Epithelial cell of proximal tubule (primary cell): ENCODE measurements at regions not wholly inside any gene's neighbourhood (a gene's known extent, or its start where the extent isn't known, plus 50 kb on each side); places are given as distances from the start of the nearest gene placed in this dataset.
"Not testable (repeated sequence)": the region's sequence is repeated elsewhere in the genome, so short reads cannot be mapped to it uniquely, and the experiment has no call there.

Experiments used
- DNase-seq: peaks from one replicate; pipeline ENCODE4 v3.0.0-alpha.2; 2011; ENCODE audit warnings: low read depth
- H3K4me3 ChIP-seq: 2 replicates; pipeline ENCODE4 v1.5.1; 2011; ENCODE audit warnings: low read depth, mild to moderate bottlenecking, low read length
- TF ChIP-seq, protein P1 (sequence below): conservative IDR thresholded peaks from 2 replicates; pipeline ENCODE4 v1.5.1; 2012; ENCODE audit warnings: low read depth, mild to moderate bottlenecking, low read length

DNA sequence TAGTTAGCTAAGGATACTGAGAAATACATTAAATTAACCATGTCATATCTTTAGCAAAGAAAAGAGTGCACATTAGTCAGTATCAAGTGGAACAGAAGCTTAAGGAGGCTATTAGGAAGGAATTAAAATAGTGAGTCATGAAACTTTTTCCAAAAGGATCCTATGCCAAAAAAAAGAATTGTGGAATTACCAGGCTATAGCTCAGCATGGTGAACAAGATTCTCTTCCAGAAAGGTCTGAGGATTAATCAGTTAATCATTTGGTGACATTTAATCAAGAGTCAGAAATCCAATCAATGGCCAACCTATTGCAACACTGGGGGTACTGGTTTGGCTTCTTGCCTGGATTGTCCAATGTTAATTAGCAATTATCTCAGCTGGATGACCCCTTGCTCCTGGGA is 244.5 kb upstream of the NMUR2 start:
- H3K4me3 ChIP-seq: no peak overlapping the region
- TF ChIP-seq, protein P1, sequence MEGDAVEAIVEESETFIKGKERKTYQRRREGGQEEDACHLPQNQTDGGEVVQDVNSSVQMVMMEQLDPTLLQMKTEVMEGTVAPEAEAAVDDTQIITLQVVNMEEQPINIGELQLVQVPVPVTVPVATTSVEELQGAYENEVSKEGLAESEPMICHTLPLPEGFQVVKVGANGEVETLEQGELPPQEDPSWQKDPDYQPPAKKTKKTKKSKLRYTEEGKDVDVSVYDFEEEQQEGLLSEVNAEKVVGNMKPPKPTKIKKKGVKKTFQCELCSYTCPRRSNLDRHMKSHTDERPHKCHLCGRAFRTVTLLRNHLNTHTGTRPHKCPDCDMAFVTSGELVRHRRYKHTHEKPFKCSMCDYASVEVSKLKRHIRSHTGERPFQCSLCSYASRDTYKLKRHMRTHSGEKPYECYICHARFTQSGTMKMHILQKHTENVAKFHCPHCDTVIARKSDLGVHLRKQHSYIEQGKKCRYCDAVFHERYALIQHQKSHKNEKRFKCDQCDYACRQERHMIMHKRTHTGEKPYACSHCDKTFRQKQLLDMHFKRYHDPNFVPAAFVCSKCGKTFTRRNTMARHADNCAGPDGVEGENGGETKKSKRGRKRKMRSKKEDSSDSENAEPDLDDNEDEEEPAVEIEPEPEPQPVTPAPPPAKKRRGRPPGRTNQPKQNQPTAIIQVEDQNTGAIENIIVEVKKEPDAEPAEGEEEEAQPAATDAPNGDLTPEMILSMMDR: no peak
- DNase-seq: no peak

DNA sequence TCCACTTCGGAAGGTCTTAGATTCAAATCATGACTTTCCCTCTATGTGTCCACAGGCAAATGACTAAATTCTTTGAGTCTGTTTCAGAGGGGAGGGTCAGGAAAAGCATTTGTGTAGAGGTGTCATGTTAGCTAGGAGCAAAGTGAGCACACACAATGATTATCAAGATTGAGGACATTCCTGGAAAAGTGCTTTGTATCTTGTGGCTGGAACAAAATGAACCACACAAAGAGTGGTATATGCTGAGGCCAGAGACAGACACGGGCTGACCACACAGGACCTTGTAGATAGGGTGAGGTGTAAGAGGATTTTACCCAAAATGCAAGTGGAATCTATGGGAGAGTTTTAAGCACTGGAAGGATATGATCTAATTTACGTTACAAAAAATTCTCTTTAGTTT is 245.3 kb upstream of the NMUR2 start:
- no peak overlapping the region for H3K4me3 ChIP-seq
- no peak for DNase-seq
- TF ChIP-seq, protein P1: no peak

DNA sequence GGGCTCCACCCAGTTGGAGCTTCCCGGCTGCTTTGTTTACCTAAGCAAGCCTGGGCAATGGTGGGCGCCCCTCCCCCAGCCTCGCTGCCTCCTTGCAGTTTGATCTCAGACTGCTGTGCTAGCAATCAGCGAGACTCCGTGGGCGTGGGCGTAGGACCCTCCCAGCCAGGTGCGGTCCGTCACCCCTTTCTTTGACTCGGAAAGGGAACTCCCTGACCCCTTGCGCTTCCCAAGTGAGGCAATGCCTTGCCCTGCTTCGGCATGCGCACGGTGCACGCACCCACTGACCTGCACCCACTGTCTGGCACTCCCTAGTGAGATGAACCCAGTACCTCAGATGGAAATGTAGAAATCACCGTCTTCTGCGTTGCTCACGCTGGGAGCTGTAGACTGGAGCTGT is 254.4 kb upstream of the NMUR2 start:
- not testable (repeated sequence) for H3K4me3 ChIP-seq

DNA sequence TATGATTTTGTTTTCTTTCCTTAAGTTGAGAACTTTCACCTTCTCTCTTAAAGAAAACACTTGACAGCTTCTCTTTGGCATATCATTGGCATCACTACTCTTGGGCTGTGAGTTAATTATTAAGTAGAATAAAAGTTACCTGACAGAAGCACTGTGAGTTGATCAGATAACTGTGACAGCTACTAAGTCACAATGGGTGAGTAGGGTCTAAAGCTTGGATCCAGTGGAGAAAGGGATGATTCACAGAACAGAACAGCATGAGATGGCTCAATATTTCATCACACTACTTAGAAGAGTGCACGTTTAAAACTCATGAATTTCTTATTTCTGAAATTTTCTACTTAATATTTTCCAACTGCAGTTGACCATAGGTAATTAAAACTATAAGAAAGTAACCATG is 268.5 kb upstream of the NMUR2 start:
- TF ChIP-seq, protein P1: no peak
- DNase-seq: peak; percentile 51
- no peak overlapping the region for H3K4me3 ChIP-seq

More for the DNA sequence above, 254.4 kb upstream of the NMUR2 start:
- not testable (repeated sequence) for DNase-seq

DNA sequence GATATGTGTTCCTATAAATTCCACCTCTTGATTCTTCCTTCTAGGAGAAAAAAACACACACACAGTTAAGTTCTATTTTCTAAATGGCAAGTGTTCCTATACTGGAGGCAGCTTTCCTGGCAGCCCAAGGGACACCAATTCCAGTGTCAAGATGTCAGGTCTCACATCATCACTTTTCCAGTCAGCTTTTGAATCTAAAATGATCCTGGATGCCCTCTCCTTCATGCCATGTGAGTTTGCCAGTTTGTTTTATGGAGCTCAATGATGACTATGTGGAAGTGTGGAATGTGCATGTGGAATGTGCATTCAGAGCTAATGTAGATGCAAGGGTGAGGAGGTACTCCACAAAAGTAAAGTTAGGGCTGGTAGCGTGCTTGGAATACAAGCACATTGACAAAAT is 269.3 kb upstream of the NMUR2 start:
- TF ChIP-seq, protein P1: no peak
- H3K4me3 ChIP-seq: no peak overlapping the region
- no peak for DNase-seq

DNA sequence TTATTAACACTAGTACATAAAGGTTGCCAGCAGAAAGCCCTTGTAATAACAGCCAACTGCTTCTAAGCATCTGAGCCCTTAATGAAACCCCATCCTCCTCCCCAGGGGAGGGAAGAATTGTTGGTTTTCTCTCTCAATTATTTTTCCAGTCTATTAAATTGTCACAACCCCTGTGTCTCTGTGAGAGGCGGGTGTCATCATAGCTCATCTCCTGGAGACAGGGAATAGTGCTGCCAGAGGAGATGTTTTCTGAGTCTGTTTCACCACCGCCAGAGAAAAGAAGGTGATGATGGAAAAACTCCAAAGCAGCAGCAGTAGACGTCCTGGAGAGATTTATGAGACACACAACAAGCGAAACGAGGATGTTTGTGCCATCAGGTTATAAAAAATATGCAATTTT is 271.1 kb upstream of the NMUR2 start:
- TF ChIP-seq, protein P1: no peak
- DNase-seq: no peak
- H3K4me3 ChIP-seq: no peak overlapping the region

DNA sequence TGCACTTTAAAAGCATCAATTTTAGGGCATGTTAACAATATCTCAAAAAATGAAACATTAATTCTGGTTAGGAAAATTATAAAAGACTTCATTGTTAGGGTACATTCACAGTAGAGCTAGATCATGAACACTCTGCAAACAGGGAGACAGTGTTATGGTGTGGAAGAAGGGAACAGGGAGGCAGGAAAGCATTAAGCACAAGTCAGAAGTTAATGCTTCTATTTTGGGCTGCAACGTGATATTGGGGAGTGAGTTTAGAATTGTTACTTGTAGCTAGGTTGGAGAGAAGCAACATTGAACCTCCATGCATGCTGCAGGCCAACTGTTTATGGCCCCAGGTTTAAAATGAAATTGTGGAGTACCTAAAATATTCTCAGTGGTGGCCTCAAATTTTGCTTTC is 278.1 kb upstream of the NMUR2 start:
- TF ChIP-seq, protein P1: no peak
- no peak overlapping the region for H3K4me3 ChIP-seq
- no peak for DNase-seq

DNA sequence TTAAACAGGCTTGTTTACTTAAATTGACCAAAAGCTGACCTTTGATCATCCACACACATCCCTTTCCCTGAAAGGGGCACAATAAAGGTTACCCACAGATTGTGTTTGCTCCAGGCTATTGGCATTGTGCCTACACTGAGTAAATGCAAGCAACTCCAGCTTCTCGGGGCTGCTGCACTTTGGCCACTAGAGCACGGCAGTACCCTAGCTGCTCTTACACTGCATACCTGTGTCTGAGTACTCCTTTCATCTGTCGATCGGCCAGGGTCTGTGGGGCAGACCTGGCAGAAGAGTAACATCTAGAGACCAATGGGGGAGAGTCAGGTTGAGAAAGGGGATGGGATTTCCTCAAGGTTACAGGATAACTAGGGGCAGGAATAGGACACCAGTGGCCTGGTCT is 281.9 kb upstream of the NMUR2 start:
- DNase-seq: no peak
- no peak overlapping the region for H3K4me3 ChIP-seq
- TF ChIP-seq, protein P1: no peak
